HEK293 (cell line): ENCODE measurements at regions not wholly inside any gene's neighbourhood (a gene's known extent, or its start where the extent isn't known, plus 50 kb on each side); places are given as distances from the start of the nearest gene placed in this dataset.

Source experiments
- CTCF ChIA-PET: fragments of 350-600 bp; formaldehyde crosslinking; extraction: SDS; loops from one replicate; lab custom pipeline; 2021; ENCODE audit warnings: antibody characterized with exemption; lab: Yijun Ruan, JAX
- POLR2A ChIA-PET: fragments of 300-600 bp; formaldehyde crosslinking; extraction: SDS; loops from one replicate; lab custom pipeline; 2020; ENCODE audit warnings: antibody characterized with exemption, inconsistent platforms; lab: Yijun Ruan, JAX
- H3K27ac ChIP-seq: fragments of 200-500 bp; sonication (Bioruptor generic); 2 replicates; pipeline ENCODE4 v1.5.1; 2014; ENCODE audit warnings: low read depth, low read length, control low read depth, inconsistent platforms; ENCODE audit errors: extremely low read depth
- H3K36me3 ChIP-seq, 2 experiments: fragments of 200-500 bp in 1 of 2; sonication (Bioruptor generic) in 1 of 2; 1 replicate in 1 of 2; 2 replicates in 1 of 2; pipeline ENCODE4 v1.5.1; 2014 to 2017; ENCODE audit warnings: inconsistent platforms in 2 of 2, low read length in 2 of 2; ENCODE audit not compliant: control insufficient read depth in 2 of 2, insufficient read depth in 1 of 2
- H3K4me1 ChIP-seq: fragments of 200-500 bp; sonication (Bioruptor generic); 2 replicates; pipeline ENCODE4 v1.5.1; 2014; ENCODE audit warnings: mild to moderate bottlenecking, low read length, inconsistent platforms; ENCODE audit not compliant: control insufficient read depth, insufficient read depth
- H3K4me3 ChIP-seq: 2 replicates; pipeline ENCODE4 v1.5.1; 2011; ENCODE audit warnings: low read depth, mild to moderate bottlenecking, control low read depth, low read length, moderate library complexity
- H3K9me3 ChIP-seq: fragments of 200-500 bp; sonication (Bioruptor generic); 2 replicates; pipeline ENCODE4 v1.5.1; 2014; ENCODE audit warnings: low read depth, low read length, inconsistent platforms; ENCODE audit not compliant: control insufficient read depth, insufficient read depth
- KLF8 ChIP-seq: fragments of 450-650 bp; formaldehyde crosslinking; IDR thresholded peaks from 2 replicates; pipeline ENCODE4 v1.5.1; 2016; ENCODE audit warnings: missing biosample characterization, missing genetic modification characterization
- MEIS1 ChIP-seq: sonication (generic); formaldehyde crosslinking; IDR thresholded peaks from 2 replicates; pipeline ENCODE4 v1.8.1; 2022; ENCODE audit warnings: missing genetic modification reagents, mild to moderate bottlenecking, borderline replicate concordance
- OSR2 ChIP-seq: fragments of 450-650 bp; formaldehyde crosslinking; IDR thresholded peaks from 2 replicates; pipeline ENCODE4 v1.5.1; 2016; ENCODE audit warnings: missing biosample characterization, missing genetic modification characterization
- SP3 ChIP-seq: fragments of 450-650 bp; formaldehyde crosslinking; IDR thresholded peaks from 2 replicates; pipeline ENCODE4 v1.5.1; 2016; ENCODE audit warnings: missing biosample characterization, missing genetic modification characterization
- TRIM28 ChIP-seq: IDR thresholded peaks from 2 replicates; pipeline ENCODE4 v1.6.1; 2011; ENCODE audit warnings: low read length, control low read depth, borderline replicate concordance
- ZEB2 ChIP-seq: fragments of 450-650 bp; formaldehyde crosslinking; IDR thresholded peaks from 2 replicates; pipeline ENCODE4 v1.5.1; 2016; ENCODE audit warnings: missing biosample characterization, missing genetic modification characterization
- ZIC2 ChIP-seq: fragments of 450-650 bp; formaldehyde crosslinking; IDR thresholded peaks from 2 replicates; pipeline ENCODE4 v1.5.1; 2016; ENCODE audit warnings: missing biosample characterization, missing genetic modification characterization
- ZNF114 ChIP-seq: fragments of 450-650 bp; formaldehyde crosslinking; IDR thresholded peaks from 2 replicates; pipeline ENCODE4 v1.5.0; 2017; ENCODE audit warnings: missing biosample characterization, missing genetic modification characterization
- ZNF133 ChIP-seq: fragments of 450-650 bp; formaldehyde crosslinking; IDR thresholded peaks from 2 replicates; pipeline ENCODE4 v1.5.1; 2016; ENCODE audit warnings: missing biosample characterization, missing genetic modification characterization
- ZNF248 ChIP-seq: fragments of 450-650 bp; formaldehyde crosslinking; IDR thresholded peaks from 2 replicates; pipeline ENCODE4 v1.5.1; 2017; ENCODE audit warnings: missing biosample characterization, missing genetic modification characterization
- ZNF292 ChIP-seq: fragments of 450-650 bp; formaldehyde crosslinking; IDR thresholded peaks from 2 replicates; pipeline ENCODE4 v1.5.1; 2016; ENCODE audit warnings: low read depth, missing biosample characterization, missing genetic modification characterization, borderline replicate concordance
- ZNF335 ChIP-seq: fragments of 450-650 bp; formaldehyde crosslinking; conservative IDR thresholded peaks from 2 replicates; pipeline ENCODE4 v1.5.1; 2016; ENCODE audit warnings: missing biosample characterization, missing genetic modification characterization
- ZNF555 ChIP-seq: fragments of 450-650 bp; formaldehyde crosslinking; conservative IDR thresholded peaks from 2 replicates; pipeline ENCODE4 v1.5.1; 2017; ENCODE audit warnings: missing biosample characterization, mild to moderate bottlenecking, missing genetic modification characterization, inconsistent platforms
- ZNF558 ChIP-seq: fragments of 450-650 bp; formaldehyde crosslinking; IDR thresholded peaks from 2 replicates; pipeline ENCODE4 v1.5.1; 2016; ENCODE audit warnings: missing biosample characterization, missing genetic modification characterization
- ZNF571 ChIP-seq: fragments of 450-650 bp; formaldehyde crosslinking; IDR thresholded peaks from 2 replicates; pipeline ENCODE4 v1.5.0; 2017; ENCODE audit warnings: missing biosample characterization, missing genetic modification characterization
- ZNF626 ChIP-seq: fragments of 450-650 bp; sonication (Bioruptor Pico); formaldehyde crosslinking; IDR thresholded peaks from 2 replicates; pipeline ENCODE4 v1.5.1; 2018; ENCODE audit warnings: missing biosample characterization, missing genetic modification characterization, inconsistent platforms
- ZSCAN30 ChIP-seq: fragments of 450-650 bp; IDR thresholded peaks from 2 replicates; pipeline ENCODE4 v1.5.1; 2018; ENCODE audit warnings: missing biosample characterization, mild to moderate bottlenecking, missing genetic modification characterization, moderate library complexity
- TF ChIP-seq, protein P1 (sequence below): fragments of 450-650 bp; formaldehyde crosslinking; IDR thresholded peaks from 2 replicates; pipeline ENCODE4 v1.5.1; 2016; ENCODE audit warnings: missing biosample characterization, missing genetic modification characterization
- TF ChIP-seq, protein P2 (sequence below): fragments of 450-650 bp; formaldehyde crosslinking; IDR thresholded peaks from 2 replicates; pipeline ENCODE4 v1.5.1; 2016; ENCODE audit warnings: missing biosample characterization, missing genetic modification characterization
- TF ChIP-seq, protein P3 (sequence below): fragments of 450-650 bp; formaldehyde crosslinking; optimal IDR thresholded peaks from 2 replicates; pipeline ENCODE3; 2016; ENCODE audit warnings: missing biosample characterization, mild to moderate bottlenecking, missing genetic modification characterization
- TF ChIP-seq, protein P4 (sequence below): fragments of 450-650 bp; formaldehyde crosslinking; IDR thresholded peaks from 2 replicates; pipeline ENCODE4 v1.5.1; 2016; ENCODE audit warnings: missing biosample characterization, missing genetic modification characterization
- TF ChIP-seq, protein P5 (sequence below): fragments of 450-650 bp; formaldehyde crosslinking; IDR thresholded peaks from 2 replicates; pipeline ENCODE4 v1.5.1; 2016; ENCODE audit warnings: missing biosample characterization, missing genetic modification characterization

DNA sequence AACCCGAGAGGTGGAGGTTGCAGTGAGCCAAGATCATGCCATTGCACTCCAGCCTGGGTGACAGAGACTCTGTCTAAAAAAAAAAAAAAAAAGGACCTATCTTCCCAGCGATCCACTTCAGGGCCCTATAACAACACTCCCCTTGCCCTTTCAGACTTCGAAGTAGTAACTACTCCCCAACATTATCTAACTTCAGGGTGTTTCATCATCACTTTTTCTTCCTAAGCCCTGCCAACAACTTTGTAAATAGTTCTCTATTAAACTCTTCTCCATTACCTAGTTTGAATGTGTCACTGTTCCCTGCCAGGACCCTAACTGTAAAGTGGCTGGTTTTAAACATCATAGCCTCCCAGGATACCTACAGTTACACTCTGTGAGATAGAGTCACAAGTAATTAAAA lies 220.8 kb downstream of the BTG1 start (continued):
- TF ChIP-seq ZNF292 (tag by site-specific recombination) = no peak

DNA sequence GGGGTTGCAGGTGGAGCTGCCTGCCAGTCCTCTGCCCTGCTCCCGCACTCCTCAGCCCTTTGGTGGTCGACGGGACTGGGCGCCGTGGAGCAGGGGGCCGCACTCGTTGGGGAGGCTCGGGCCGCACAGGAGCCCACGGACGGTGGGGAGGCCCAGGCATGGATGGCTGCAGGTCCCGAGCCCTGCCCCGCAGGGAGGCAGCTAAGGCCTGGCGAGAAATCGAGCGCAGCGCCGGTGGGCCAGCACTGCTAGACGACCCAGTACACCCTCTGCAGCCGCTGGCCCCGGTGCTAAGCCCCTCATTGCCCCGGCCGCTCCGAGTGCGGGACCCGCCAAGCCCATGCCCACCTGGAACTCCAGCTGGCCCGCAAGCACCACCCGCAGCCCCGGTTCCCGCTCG lies 221.8 kb downstream of the BTG1 start:
- Histone ChIP-seq H3K4me3 (no peak overlapping the region), H3K27ac (no peak overlapping the region), H3K9me3 (no peaks in the 10 kb centered on the region), H3K36me3 (no peaks in the 10 kb centered on the region)
- ChIA-PET CTCF (no interaction called here), POLR2A (no interaction called here)
- TF ChIP-seq ZSCAN30 (tag by site-specific recombination) (no peak), ZNF571 (tag by site-specific recombination) (no peak), OSR2 (no peak), ZNF558 (tag by site-specific recombination) (no peak), MEIS1 (CRISPR knock-in tag) (no peak)
- TF ChIP-seq, protein P1, sequence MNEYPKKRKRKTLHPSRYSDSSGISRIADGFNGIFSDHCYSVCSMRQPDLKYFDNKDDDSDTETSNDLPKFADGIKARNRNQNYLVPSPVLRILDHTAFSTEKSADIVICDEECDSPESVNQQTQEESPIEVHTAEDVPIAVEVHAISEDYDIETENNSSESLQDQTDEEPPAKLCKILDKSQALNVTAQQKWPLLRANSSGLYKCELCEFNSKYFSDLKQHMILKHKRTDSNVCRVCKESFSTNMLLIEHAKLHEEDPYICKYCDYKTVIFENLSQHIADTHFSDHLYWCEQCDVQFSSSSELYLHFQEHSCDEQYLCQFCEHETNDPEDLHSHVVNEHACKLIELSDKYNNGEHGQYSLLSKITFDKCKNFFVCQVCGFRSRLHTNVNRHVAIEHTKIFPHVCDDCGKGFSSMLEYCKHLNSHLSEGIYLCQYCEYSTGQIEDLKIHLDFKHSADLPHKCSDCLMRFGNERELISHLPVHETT (tag by site-specific recombination) = no peak
- TF ChIP-seq, protein P2, sequence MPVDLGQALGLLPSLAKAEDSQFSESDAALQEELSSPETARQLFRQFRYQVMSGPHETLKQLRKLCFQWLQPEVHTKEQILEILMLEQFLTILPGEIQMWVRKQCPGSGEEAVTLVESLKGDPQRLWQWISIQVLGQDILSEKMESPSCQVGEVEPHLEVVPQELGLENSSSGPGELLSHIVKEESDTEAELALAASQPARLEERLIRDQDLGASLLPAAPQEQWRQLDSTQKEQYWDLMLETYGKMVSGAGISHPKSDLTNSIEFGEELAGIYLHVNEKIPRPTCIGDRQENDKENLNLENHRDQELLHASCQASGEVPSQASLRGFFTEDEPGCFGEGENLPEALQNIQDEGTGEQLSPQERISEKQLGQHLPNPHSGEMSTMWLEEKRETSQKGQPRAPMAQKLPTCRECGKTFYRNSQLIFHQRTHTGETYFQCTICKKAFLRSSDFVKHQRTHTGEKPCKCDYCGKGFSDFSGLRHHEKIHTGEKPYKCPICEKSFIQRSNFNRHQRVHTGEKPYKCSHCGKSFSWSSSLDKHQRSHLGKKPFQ (tag by site-specific recombination) = no peak
- TF ChIP-seq, protein P3, sequence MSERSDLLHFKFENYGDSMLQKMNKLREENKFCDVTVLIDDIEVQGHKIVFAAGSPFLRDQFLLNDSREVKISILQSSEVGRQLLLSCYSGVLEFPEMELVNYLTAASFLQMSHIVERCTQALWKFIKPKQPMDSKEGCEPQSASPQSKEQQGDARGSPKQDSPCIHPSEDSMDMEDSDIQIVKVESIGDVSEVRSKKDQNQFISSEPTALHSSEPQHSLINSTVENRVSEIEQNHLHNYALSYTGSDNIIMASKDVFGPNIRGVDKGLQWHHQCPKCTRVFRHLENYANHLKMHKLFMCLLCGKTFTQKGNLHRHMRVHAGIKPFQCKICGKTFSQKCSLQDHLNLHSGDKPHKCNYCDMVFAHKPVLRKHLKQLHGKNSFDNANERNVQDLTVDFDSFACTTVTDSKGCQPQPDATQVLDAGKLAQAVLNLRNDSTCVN (tag by site-specific recombination) = no peak
- TF ChIP-seq, all 188 proteins: peak for 0
- no peaks in the 10 kb centered on the region for H3K4me1 ChIP-seq

DNA sequence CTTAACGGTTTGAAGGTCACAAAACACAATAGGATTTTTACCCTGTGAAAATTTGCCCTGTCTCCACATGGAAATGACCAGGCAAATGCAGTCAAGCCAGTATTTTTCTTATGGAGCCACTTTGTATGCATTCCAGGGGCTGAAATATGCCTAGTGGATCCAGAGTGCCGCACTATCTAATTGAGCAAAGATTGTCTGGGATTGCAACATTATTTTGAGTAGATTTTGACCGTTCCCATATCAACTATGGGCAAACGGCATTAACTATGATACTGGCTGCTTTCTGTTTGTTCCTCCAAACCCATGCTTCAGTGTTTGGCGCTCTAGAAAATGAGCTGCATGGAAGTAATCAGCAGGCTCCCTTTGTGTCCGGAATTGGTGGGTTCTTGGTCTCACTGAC lies 223.0 kb downstream of the BTG1 start:
- H3K9me3 ChIP-seq = no peaks in the 10 kb centered on the region
- CTCF ChIA-PET = interaction anchor here (0.5 kb wide), 1 partner anchor 646 kb away, joined by 3 read pairs; no protein-coding TSS in a partner anchor
- H3K4me1 ChIP-seq = no peaks in the 10 kb centered on the region
- H3K4me3 ChIP-seq = no peak overlapping the region
- no peak overlapping the region for H3K27ac ChIP-seq
- no peak for TF ChIP-seq ZNF335 (tag by site-specific recombination)
- no peak for TF ChIP-seq ZNF114
- TF ChIP-seq ZEB2 (tag by site-specific recombination) = no peak
- TF ChIP-seq, protein P4, sequence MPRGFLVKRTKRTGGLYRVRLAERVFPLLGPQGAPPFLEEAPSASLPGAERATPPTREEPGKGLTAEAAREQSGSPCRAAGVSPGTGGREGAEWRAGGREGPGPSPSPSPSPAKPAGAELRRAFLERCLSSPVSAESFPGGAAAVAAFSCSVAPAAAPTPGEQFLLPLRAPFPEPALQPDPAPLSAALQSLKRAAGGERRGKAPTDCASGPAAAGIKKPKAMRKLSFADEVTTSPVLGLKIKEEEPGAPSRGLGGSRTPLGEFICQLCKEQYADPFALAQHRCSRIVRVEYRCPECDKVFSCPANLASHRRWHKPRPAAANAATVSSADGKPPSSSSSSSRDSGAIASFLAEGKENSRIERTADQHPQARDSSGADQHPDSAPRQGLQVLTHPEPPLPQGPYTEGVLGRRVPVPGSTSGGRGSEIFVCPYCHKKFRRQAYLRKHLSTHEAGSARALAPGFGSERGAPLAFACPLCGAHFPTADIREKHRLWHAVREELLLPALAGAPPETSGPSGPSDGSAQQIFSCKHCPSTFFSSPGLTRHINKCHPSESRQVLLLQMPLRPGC (tag by site-specific recombination) = no peak
- no peak for TF ChIP-seq ZNF626 (tag by site-specific recombination)
- TF ChIP-seq, protein P5, sequence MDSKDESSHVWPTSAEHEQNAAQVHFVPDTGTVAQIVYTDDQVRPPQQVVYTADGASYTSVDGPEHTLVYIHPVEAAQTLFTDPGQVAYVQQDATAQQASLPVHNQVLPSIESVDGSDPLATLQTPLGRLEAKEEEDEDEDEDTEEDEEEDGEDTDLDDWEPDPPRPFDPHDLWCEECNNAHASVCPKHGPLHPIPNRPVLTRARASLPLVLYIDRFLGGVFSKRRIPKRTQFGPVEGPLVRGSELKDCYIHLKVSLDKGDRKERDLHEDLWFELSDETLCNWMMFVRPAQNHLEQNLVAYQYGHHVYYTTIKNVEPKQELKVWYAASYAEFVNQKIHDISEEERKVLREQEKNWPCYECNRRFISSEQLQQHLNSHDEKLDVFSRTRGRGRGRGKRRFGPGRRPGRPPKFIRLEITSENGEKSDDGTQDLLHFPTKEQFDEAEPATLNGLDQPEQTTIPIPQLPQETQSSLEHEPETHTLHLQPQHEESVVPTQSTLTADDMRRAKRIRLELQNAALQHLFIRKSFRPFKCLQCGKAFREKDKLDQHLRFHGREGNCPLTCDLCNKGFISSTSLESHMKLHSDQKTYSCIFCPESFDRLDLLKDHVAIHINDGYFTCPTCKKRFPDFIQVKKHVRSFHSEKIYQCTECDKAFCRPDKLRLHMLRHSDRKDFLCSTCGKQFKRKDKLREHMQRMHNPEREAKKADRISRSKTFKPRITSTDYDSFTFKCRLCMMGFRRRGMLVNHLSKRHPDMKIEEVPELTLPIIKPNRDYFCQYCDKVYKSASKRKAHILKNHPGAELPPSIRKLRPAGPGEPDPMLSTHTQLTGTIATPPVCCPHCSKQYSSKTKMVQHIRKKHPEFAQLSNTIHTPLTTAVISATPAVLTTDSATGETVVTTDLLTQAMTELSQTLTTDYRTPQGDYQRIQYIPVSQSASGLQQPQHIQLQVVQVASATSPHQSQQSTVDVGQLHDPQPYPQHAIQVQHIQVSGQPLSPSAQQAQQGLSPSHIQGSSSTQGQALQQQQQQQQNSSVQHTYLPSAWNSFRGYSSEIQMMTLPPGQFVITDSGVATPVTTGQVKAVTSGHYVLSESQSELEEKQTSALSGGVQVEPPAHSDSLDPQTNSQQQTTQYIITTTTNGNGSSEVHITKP = no peak
- TF ChIP-seq ZNF555 = no peak
- no peak for TF ChIP-seq KLF8 (tag by site-specific recombination)
- TF ChIP-seq ZNF133 (tag by site-specific recombination) = no peak
- TF ChIP-seq SP3 = no peak
- TF ChIP-seq, protein P2 (tag by site-specific recombination) = no peak
- no peak for TF ChIP-seq ZIC2 (tag by site-specific recombination)
- no peak for TF ChIP-seq ZNF248 (tag by site-specific recombination)
- TF ChIP-seq TRIM28 = no peak
- no peaks in the 10 kb centered on the region for H3K36me3 ChIP-seq
- POLR2A ChIA-PET = no interaction called here
